DMS114 treated with DMSO at 0.1 percent for 48 hours (cell line): ENCODE measurements at regions not wholly inside any gene's neighbourhood (a gene's known extent, or its start where the extent isn't known, plus 50 kb on each side); places are given as distances from the start of the nearest gene placed in this dataset.

Experiments
- DNase-seq: peaks from one replicate; lab custom pipeline; 2025; ENCODE audit not compliant: unreplicated experiment; lab: John Stamatoyannopoulos, UW

GRCh38 chr16:55261301-55261700 is 62.7 kb upstream of the IRX6 start:
- DNase-seq: no peak

GRCh38 chr16:55263271-55264250 is 60.4 kb upstream of the IRX6 start:
- no peak for DNase-seq

GRCh38 chr16:55264949-55265348 is 59.1 kb upstream of the IRX6 start:
- DNase-seq: no peak

GRCh38 chr16:55265926-55266325 is 58.1 kb upstream of the IRX6 start:
- DNase-seq: no peak

GRCh38 chr16:55271945-55272513 is 52.0 kb upstream of the IRX6 start:
- DNase-seq: no peak

GRCh38 chr16:55272744-55273143 is 51.3 kb upstream of the IRX6 start:
- no peak for DNase-seq

- DNase-seq: no peak
These were observed 50.6 kb upstream of the IRX6 start for GRCh38 chr16:55273356-55273755.

GRCh38 chr16:55273959-55274358 is 50.0 kb upstream of the IRX6 start:
- DNase-seq: no peak
